Heart left ventricle (tissue), 13 donors: ENCODE measurements at regions not wholly inside any gene's neighbourhood (a gene's known extent, or its start where the extent isn't known, plus 50 kb on each side); places are given as distances from the start of the nearest gene placed in this dataset.

Experiments
- CTCF ChIP-seq, 12 donors: fragments of 200-600 bp; sonication (generic) in 4 of 12; IDR thresholded peaks; one replicate each; pipeline versions ENCODE4 v1.5.0 to v1.8.0; 2018 to 2022; ENCODE audit warnings: antibody characterized with exemption in 12 of 12, mild to moderate bottlenecking in 5 of 12
- POLR2A ChIP-seq, 2 donors: fragments of 450-650 bp; IDR thresholded peaks; one replicate each; pipeline ENCODE4 v1.6.1; 2017; ENCODE audit warnings: antibody characterized with exemption in 2 of 2, mild to moderate bottlenecking in 2 of 2, moderate library complexity in 2 of 2
- donor health status: ischemic (EF 13 %, LVEDD 7.1; RV severe dilation, severe dysfunction).
- donor health status: DM: no; HTN: yes; CAD: no.
- donor health status: DM: no; HTN: no; CAD: no.
- donor health status: ischemic (EF 25% LVEDD 6.9; RV normal size, moderate dysfunction).
- donor health status: ischemic (EF 25% LVEDD 5.7; RV mildly dilated, moderate dysfunction).
- donor health status: ischemic (EF 35%, LVEDD 5.7; RV mildly dilated, moderate dysfunction).
- donor health status: nonischemic (EF 11% LVEDD 7.7; RV severe dilation, severe dysfunction).
- donor health status: DM: yes; HTN: yes; CAD: no.
- donor health status: PGD.
- donor health status: ischemic (EF 29% LVEDD 5.4; RV normal size, mild dysfunction).
- donor health status: nonischemic (EF 23%, LVEDD 6.1; RV moderate dilation, normal function).

GRCh38 chrX:35726176-35726575 lies 72.0 kb upstream of the MAGEB16 start:
- peak in 1 of 12 donors; percentile 20 for TF ChIP-seq CTCF (IDR thresholded peaks at IDR 0.05)
- no peak for TF ChIP-seq POLR2A (IDR thresholded peaks at IDR 0.05)
